ENCODE measurements at regions not wholly inside any gene's neighbourhood (a gene's known extent, or its start where the extent isn't known, plus 50 kb on each side); places are given as distances from the start of the nearest gene placed in this dataset.

DNA sequence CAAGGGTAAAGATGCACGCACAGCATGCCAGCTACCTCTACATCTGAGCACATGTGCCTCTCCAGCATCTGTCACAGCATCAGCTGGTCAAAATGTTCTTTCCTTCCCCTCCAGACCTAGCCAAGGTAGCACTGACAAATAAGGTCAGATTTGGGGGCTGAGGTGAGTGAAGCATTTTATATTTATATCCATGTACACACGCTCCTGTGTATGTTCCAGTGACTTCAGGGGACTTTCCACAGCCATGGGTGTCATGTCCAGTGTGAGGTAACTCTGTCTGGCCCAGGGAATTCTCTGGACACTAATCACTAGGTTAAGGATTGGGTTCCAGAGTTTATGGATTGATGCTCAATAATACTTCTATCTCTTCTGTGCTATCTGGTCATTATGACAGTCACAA lies 165.2 kb upstream of the TP63 start:
- dilution Hi-C loops (cut with HindIII; ENCODE audit: low sequenced_read_pairs, unreplicated experiment): no loop called here
- Histone ChIP-seq H3K14ac (replicated peaks; ENCODE audit: low read depth, low read length) (no peak overlapping the region), H3K79me1 (ENCODE audit: low read depth in 1 of 2, low read length in 2 of 2) (no peaks in the 10 kb centered on the region), H3K18ac (ENCODE audit: low read depth, low read length) (no peak overlapping the region), H2AK5ac (ENCODE audit: low read depth, low read length) (no peak overlapping the region), H2BK120ac (ENCODE audit: low read depth, low read length) (no peak overlapping the region), H3K4ac (ENCODE audit: low read depth, low read length) (no peak overlapping the region), H4K5ac (ENCODE audit: low read depth, low read length) (no peak overlapping the region), H2AK9ac (replicated peaks; ENCODE audit: low read depth, low read length, poor library complexity) (no peak overlapping the region), H3K56ac (ENCODE audit: extremely low read depth, insufficient read depth, low read length) (no peak overlapping the region), H2BK5ac (ENCODE audit: low read depth, low read length, poor library complexity, severe bottlenecking) (no peak overlapping the region), H2BK15ac (ENCODE audit: low read depth, low read length) (no peak overlapping the region), H3K27ac (ENCODE audit: insufficient read depth, low read length) (no peak overlapping the region), H4K20me1 (ENCODE audit: insufficient read depth, low read length) (no peaks in the 10 kb centered on the region), H3K4me1 (ENCODE audit: control insufficient read depth, insufficient read depth, low read length) (no peaks in the 10 kb centered on the region), H3K36me3 (ENCODE audit: control insufficient read depth, insufficient read depth, low read length) (no peaks in the 10 kb centered on the region), H2AFZ (replicated peaks; ENCODE audit: low read length, poor library complexity) (peak overlapping the region; percentile 29), H3K23ac (ENCODE audit: low read depth, low read length) (no peak overlapping the region), H3K9me3 (ENCODE audit: control insufficient read depth, insufficient read depth, low read length) (no peaks in the 10 kb centered on the region), H4K8ac (ENCODE audit: low read depth in 2 of 2, low read length in 2 of 2) (no peak overlapping the region), H3K4me2 (ENCODE audit: low read depth, low read length) (no peak overlapping the region), H4K91ac (ENCODE audit: insufficient read depth, low read depth, low read length) (no peak overlapping the region), H3K9me1 (ENCODE audit: insufficient read depth, low read length) (no peaks in the 10 kb centered on the region), H3K27me3 (ENCODE audit: control insufficient read depth, insufficient read depth, low read length) (no peaks in the 10 kb centered on the region), H2BK20ac (ENCODE audit: low read depth, low read length) (no peak overlapping the region), H3K4me3 (ENCODE audit: insufficient read depth, low read depth, low read length) (no peak overlapping the region), H3K9ac (ENCODE audit: low read depth, low read length) (no peak overlapping the region)
- in situ Hi-C loops (cut with MboI; ENCODE audit: low sequenced_read_pairs): no loop called here
- intact Hi-C loops (cut with micrococcal nuclease): no loop called here
- no CpG with 5 or more reads among the region's 2 CpGs for WGBS, 2 experiments (ENCODE audit: extremely low coverage in 2 of 2, insufficient read length in 1 of 2)
- BruUV-seq (replicated peaks): no TSS peak
- ATAC-seq (ENCODE audit: low read depth): no peak
- ChIA-PET CTCF (no interaction called here), POLR2A (ENCODE audit: unreplicated experiment) (no interaction called here)
- TF ChIP-seq BHLHE40 (IDR thresholded peaks at IDR 0.05; ENCODE audit: low read depth, low read length) (no peak), MAFK (IDR thresholded peaks at IDR 0.05; ENCODE audit: low read depth, low read length) (no peak), RCOR1 (IDR thresholded peaks at IDR 0.05; ENCODE audit: insufficient replicate concordance, low read length) (no peak), RFX5 (IDR thresholded peaks at IDR 0.05; ENCODE audit: low read depth, low read length) (no peak)
- TF ChIP-seq, protein P1, sequence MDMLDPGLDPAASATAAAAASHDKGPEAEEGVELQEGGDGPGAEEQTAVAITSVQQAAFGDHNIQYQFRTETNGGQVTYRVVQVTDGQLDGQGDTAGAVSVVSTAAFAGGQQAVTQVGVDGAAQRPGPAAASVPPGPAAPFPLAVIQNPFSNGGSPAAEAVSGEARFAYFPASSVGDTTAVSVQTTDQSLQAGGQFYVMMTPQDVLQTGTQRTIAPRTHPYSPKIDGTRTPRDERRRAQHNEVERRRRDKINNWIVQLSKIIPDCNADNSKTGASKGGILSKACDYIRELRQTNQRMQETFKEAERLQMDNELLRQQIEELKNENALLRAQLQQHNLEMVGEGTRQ (IDR thresholded peaks at IDR 0.05; ENCODE audit: low read depth, low read length): no peak
- no peak for DNase-seq
